ENCODE measurements at regions not wholly inside any gene's neighbourhood (a gene's known extent, or its start where the extent isn't known, plus 50 kb on each side); places are given as distances from the start of the nearest gene placed in this dataset.

DNA sequence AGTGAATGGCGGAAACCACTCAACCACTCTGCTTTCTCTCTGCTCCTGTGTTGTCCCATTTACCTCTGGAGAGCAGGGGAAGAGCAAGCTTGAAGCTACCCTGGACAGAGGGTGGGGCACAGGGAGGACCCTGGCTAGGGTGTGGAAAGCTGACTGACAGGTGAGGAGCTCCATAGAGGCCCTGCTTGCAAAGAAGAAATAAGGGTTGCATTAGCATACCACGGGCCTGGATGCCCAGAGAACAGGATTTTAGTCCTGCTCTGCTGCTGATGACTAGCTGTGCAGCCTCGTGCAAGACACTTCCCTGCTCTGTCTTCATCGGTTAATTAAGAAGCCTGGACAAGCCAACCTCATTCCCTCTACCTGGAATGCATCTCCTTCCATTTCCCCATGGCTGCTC, 135.0 kb downstream of the BUD13 start:
- no peaks in the 10 kb centered on the region for H3K36me3 Mint-ChIP-seq (ENCODE audit: low read depth)
- peaks cover 14% of the 10 kb centered on the region for H3K27me3 Mint-ChIP-seq (ENCODE audit: low read depth)
- H3K4me3 Mint-ChIP-seq: no peak overlapping the region
- no peaks in the 10 kb centered on the region for H3K4me1 Mint-ChIP-seq
- no peaks in the 10 kb centered on the region for H3K9me3 Mint-ChIP-seq
- TF ChIP-seq CTCF (IDR thresholded peaks at IDR 0.05; ENCODE audit: unreplicated experiment in 3 of 3): no peak
- no peak overlapping the region for H3K27ac Mint-ChIP-seq

GRCh38 chr11:116636341-116636929, 136.4 kb downstream of the BUD13 start:
- Mint-ChIP-seq H3K27ac (no peak overlapping the region), H3K9me3 (no peaks in the 10 kb centered on the region), H3K4me3 (no peak overlapping the region), H3K36me3 (ENCODE audit: low read depth) (no peaks in the 10 kb centered on the region), H3K27me3 (ENCODE audit: low read depth) (peaks cover 9% of the 10 kb centered on the region), H3K4me1 (no peaks in the 10 kb centered on the region)
- TF ChIP-seq CTCF (IDR thresholded peaks at IDR 0.05; ENCODE audit: unreplicated experiment in 3 of 3): no peak

DNA sequence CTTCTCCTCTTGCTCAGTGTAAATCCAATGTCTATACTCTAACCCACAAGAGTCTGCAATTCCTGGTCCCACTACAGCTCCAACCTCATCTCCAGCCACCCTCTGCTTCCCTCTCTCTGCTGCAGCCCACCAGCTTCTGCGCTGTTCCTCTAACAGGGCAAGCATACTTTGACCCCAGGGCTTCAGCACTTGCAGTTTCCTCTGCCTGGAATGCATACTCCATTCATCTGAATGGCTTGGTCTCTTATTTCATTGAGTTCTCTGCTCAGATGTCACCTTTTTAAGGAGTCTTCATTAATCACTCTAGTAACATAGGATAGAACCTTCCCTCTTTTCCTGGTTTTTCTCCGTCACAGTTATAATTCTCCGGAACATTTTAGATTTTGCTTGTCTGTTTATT, 141.6 kb downstream of the BUD13 start:
- peaks cover 25% of the 10 kb centered on the region for H3K9me3 Mint-ChIP-seq
- no peaks in the 10 kb centered on the region for H3K36me3 Mint-ChIP-seq (ENCODE audit: low read depth)
- H3K27ac Mint-ChIP-seq: no peak overlapping the region

GRCh38 chr11:116618461-116618860, 154.3 kb downstream of the BUD13 start:
- peaks cover 27% of the 10 kb centered on the region for H3K27me3 Mint-ChIP-seq (ENCODE audit: low read depth)
- no peak for TF ChIP-seq CTCF (IDR thresholded peaks at IDR 0.05; ENCODE audit: unreplicated experiment in 3 of 3)
- H3K4me1 Mint-ChIP-seq: no peaks in the 10 kb centered on the region
- no peaks in the 10 kb centered on the region for H3K36me3 Mint-ChIP-seq (ENCODE audit: low read depth)
- H3K4me3 Mint-ChIP-seq: no peak overlapping the region
- peak overlapping the region in 1 of 3 experiments; percentile 78 for H3K27ac Mint-ChIP-seq
- H3K9me3 Mint-ChIP-seq: peaks cover 28% of the 10 kb centered on the region

More for the DNA sequence above, 141.6 kb downstream of the BUD13 start:
- Mint-ChIP-seq H3K4me1 (no peaks in the 10 kb centered on the region), H3K4me3 (no peak overlapping the region), H3K27me3 (ENCODE audit: low read depth) (peaks cover 19% of the 10 kb centered on the region)
- TF ChIP-seq CTCF (IDR thresholded peaks at IDR 0.05; ENCODE audit: unreplicated experiment in 3 of 3): no peak

GRCh38 chr11:116615211-116615865, 157.4 kb downstream of the BUD13 start:
- TF ChIP-seq CTCF (IDR thresholded peaks at IDR 0.05; ENCODE audit: unreplicated experiment in 3 of 3): no peak
- H3K9me3 Mint-ChIP-seq: peaks cover 25% of the 10 kb centered on the region
- no peak overlapping the region for H3K4me3 Mint-ChIP-seq
- peaks cover 45% of the 10 kb centered on the region for H3K27me3 Mint-ChIP-seq (ENCODE audit: low read depth)
- no peaks in the 10 kb centered on the region for H3K4me1 Mint-ChIP-seq
- no peaks in the 10 kb centered on the region for H3K36me3 Mint-ChIP-seq (ENCODE audit: low read depth)
- H3K27ac Mint-ChIP-seq: no peak overlapping the region
